HEK293T (cell line): ENCODE measurements at regions not wholly inside any gene's neighbourhood (a gene's known extent, or its start where the extent isn't known, plus 50 kb on each side); places are given as distances from the start of the nearest gene placed in this dataset.

Source experiments
- BHLHE40 ChIP-seq: fragments of 450-650 bp; IDR thresholded peaks from 2 replicates; pipeline ENCODE4 v1.6.1; 2016; ENCODE audit warnings: mild to moderate bottlenecking, moderate library complexity, borderline replicate concordance
- CTBP1 ChIP-seq: fragments of 450-650 bp; IDR thresholded peaks from 2 replicates; pipeline ENCODE4 v1.6.1; 2016; ENCODE audit warnings: borderline replicate concordance
- ELF4 ChIP-seq: fragments of 450-650 bp; IDR thresholded peaks from 2 replicates; pipeline ENCODE4 v1.6.1; 2017; ENCODE audit warnings: antibody characterized with exemption
- FOXK2 ChIP-seq: fragments of 450-650 bp; IDR thresholded peaks from 2 replicates; pipeline ENCODE4 v1.6.1; 2016; ENCODE audit warnings: mild to moderate bottlenecking
- FOXM1 ChIP-seq: fragments of 450-650 bp; IDR thresholded peaks from 2 replicates; pipeline ENCODE4 v1.6.1; 2017; ENCODE audit warnings: mild to moderate bottlenecking, borderline replicate concordance
- L3MBTL2 ChIP-seq: fragments of 450-650 bp; conservative IDR thresholded peaks from 2 replicates; pipeline ENCODE4 v1.6.1; 2016; ENCODE audit warnings: mild to moderate bottlenecking
- LEF1 ChIP-seq: fragments of 450-650 bp; IDR thresholded peaks from 2 replicates; pipeline ENCODE4 v1.6.1; 2017; ENCODE audit warnings: mild to moderate bottlenecking, borderline replicate concordance
- NFRKB ChIP-seq: fragments of 450-650 bp; IDR thresholded peaks from 2 replicates; pipeline ENCODE4 v1.6.1; 2016; ENCODE audit warnings: mild to moderate bottlenecking, moderate library complexity
- SP1 ChIP-seq: fragments of 450-650 bp; IDR thresholded peaks from 2 replicates; pipeline ENCODE4 v1.6.1; 2017
- SUZ12 ChIP-seq: fragments of 450-650 bp; IDR thresholded peaks from 2 replicates; pipeline ENCODE4 v1.6.1; 2016; ENCODE audit warnings: mild to moderate bottlenecking
- ZNF384 ChIP-seq: fragments of 450-650 bp; IDR thresholded peaks from 2 replicates; pipeline ENCODE4 v1.6.1; 2016

DNA sequence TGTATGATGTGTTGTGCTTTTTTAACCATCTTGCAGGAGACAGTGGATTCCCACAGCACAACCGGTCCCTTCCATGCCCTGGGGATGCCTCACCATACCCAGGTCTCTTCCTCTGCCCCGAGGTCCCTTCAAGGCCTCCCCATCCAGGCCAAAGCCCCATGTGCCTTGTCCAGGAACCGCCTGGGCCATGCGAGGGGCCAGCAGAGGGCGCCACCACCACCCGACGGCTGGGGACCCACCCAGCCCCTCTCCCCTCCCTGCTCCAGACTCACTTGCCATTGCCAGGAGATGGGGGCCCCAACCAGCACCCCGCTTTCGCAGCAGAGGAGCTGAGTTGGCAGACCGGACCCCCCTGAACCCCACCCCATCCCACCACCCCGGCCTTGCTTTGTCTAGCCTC, 485.5 kb downstream of the TRAM1L1 start:
- TF ChIP-seq LEF1 = no peak
- TF ChIP-seq CTBP1 = no peak
- no peak for TF ChIP-seq SUZ12
- no peak for TF ChIP-seq BHLHE40
- no peak for TF ChIP-seq ZNF384
- TF ChIP-seq SP1 = no peak
- TF ChIP-seq FOXK2 = no peak
- no peak for TF ChIP-seq L3MBTL2
- TF ChIP-seq NFRKB = no peak
- no peak for TF ChIP-seq FOXM1
- no peak for TF ChIP-seq ELF4
